ENCODE measurements at regions not wholly inside any gene's neighbourhood (a gene's known extent, or its start where the extent isn't known, plus 50 kb on each side); places are given as distances from the start of the nearest gene placed in this dataset.

DNA sequence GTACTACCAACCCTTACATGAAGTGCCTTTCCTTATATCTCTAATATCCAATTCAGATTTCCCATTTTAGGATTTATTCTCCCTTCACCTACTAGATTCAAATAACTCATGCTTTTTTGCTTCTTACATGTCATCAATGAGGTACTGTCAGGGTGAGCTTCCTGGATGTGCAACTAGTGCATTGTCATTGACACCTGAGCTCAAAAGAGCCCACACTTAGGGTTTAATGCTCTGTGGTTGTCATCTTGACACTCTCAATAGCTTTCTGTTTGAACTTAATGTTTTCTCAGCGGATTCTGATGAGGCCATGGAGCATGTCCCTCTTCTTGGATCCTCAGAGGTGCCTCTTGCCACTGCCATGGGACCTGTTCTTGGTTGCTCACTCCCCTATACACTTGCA is 1033.3 kb upstream of the EYS start:
- CTCF ChIA-PET: no interaction called here
- no peaks in the 10 kb centered on the region for H3K9me3 ChIP-seq
- no peak for TF ChIP-seq CHD4 (IDR thresholded peaks at IDR 0.05; ENCODE audit: borderline replicate concordance)
- TF ChIP-seq PHF8 (IDR thresholded peaks at IDR 0.05; ENCODE audit: borderline replicate concordance, low read depth): no peak
- no peak for TF ChIP-seq HOXA7 (CRISPR knock-in tag; IDR thresholded peaks at IDR 0.05)
- TF ChIP-seq, protein P1, sequence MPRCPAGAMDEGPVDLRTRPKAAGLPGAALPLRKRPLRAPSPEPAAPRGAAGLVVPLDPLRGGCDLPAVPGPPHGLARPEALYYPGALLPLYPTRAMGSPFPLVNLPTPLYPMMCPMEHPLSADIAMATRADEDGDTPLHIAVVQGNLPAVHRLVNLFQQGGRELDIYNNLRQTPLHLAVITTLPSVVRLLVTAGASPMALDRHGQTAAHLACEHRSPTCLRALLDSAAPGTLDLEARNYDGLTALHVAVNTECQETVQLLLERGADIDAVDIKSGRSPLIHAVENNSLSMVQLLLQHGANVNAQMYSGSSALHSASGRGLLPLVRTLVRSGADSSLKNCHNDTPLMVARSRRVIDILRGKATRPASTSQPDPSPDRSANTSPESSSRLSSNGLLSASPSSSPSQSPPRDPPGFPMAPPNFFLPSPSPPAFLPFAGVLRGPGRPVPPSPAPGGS (IDR thresholded peaks at IDR 0.05): no peak
- ATAC-seq (no peak), DNase-seq (ENCODE audit: low read depth in 1 of 2, low spot score in 1 of 2) (no peak), FAIRE-seq (no peak)
- POLR2A ChIA-PET: no interaction called here
- no peak overlapping the region for H3K4me2 ChIP-seq
- H3K4me1 ChIP-seq: no peaks in the 10 kb centered on the region
- H3K4me3 ChIP-seq: no peak overlapping the region
- no peak overlapping the region for H3K27ac ChIP-seq
- WGBS (ENCODE audit: missing lambda C conversion rate): 13% methylated on average over 1 of the region's 1 CpG

GRCh38 chr6:66735106-66735890 is 1028.3 kb upstream of the EYS start:
- POLR2A ChIA-PET: no interaction called here
- H3K4me3 ChIP-seq: no peak overlapping the region
- CTCF ChIA-PET: no interaction called here
- 21% methylated on average over 5 of the region's 5 CpGs for WGBS (ENCODE audit: missing lambda C conversion rate)
- no peak for FAIRE-seq
- no peaks in the 10 kb centered on the region for H3K9me3 ChIP-seq
- ATAC-seq: no peak
- TF ChIP-seq NFE2L2 (conservative IDR thresholded peaks at IDR 0.05; ENCODE audit: low read length) (no peak), JUN (IDR thresholded peaks at IDR 0.05) (no peak), TP53 (CRISPR knock-in tag; IDR thresholded peaks at IDR 0.05) (no peak), ATOH8 (CRISPR knock-in tag; IDR thresholded peaks at IDR 0.05; ENCODE audit: low read depth) (no peak), FOXS1 (CRISPR knock-in tag; IDR thresholded peaks at IDR 0.05) (no peak), CBX8 (IDR thresholded peaks at IDR 0.05) (no peak)
- H3K4me1 ChIP-seq: no peaks in the 10 kb centered on the region
- no peak overlapping the region for H3K4me2 ChIP-seq
- H3K27ac ChIP-seq: no peak overlapping the region
- no peak for DNase-seq (ENCODE audit: low read depth in 1 of 2, low spot score in 1 of 2)

GRCh38 chr6:66731310-66731709 is 1024.3 kb upstream of the EYS start:
- H3K4me2 ChIP-seq: no peak overlapping the region
- no peaks in the 10 kb centered on the region for H3K4me1 ChIP-seq
- no peak overlapping the region for H3K4me3 ChIP-seq
- CTCF ChIA-PET: no interaction called here
- no peak for ATAC-seq
- TF ChIP-seq, protein P2, sequence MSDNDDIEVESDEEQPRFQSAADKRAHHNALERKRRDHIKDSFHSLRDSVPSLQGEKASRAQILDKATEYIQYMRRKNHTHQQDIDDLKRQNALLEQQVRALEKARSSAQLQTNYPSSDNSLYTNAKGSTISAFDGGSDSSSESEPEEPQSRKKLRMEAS (IDR thresholded peaks at IDR 0.05): no peak
- no peak for TF ChIP-seq RAD21 (conservative IDR thresholded peaks at IDR 0.05 in 1 of 2, IDR thresholded peaks at IDR 0.05 in 1 of 2)
- TF ChIP-seq BHLHE40 (IDR thresholded peaks at IDR 0.05; ENCODE audit: low read depth, low read length): no peak
- TF ChIP-seq, protein P3, sequence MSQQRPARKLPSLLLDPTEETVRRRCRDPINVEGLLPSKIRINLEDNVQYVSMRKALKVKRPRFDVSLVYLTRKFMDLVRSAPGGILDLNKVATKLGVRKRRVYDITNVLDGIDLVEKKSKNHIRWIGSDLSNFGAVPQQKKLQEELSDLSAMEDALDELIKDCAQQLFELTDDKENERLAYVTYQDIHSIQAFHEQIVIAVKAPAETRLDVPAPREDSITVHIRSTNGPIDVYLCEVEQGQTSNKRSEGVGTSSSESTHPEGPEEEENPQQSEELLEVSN (IDR thresholded peaks at IDR 0.05; ENCODE audit: borderline replicate concordance, low read depth): no peak
- no peak for TF ChIP-seq RCOR1 (IDR thresholded peaks at IDR 0.05; ENCODE audit: low read depth, low read length)
- no peak for TF ChIP-seq FOSB (CRISPR knock-in tag; IDR thresholded peaks at IDR 0.05)
- TF ChIP-seq PBX3 (IDR thresholded peaks at IDR 0.05): no peak
- TF ChIP-seq HOXA7 (CRISPR knock-in tag; IDR thresholded peaks at IDR 0.05): no peak
- TF ChIP-seq TFCP2L1 (CRISPR knock-in tag; IDR thresholded peaks at IDR 0.05): no peak
- no peak for TF ChIP-seq CBX8 (IDR thresholded peaks at IDR 0.05)
- no peak for TF ChIP-seq CHD4 (IDR thresholded peaks at IDR 0.05; ENCODE audit: borderline replicate concordance)
- TF ChIP-seq CBX2 (IDR thresholded peaks at IDR 0.05; ENCODE audit: borderline replicate concordance, low read depth): no peak
- no peak for TF ChIP-seq JUNB (IDR thresholded peaks at IDR 0.05)
- TF ChIP-seq MYC (IDR thresholded peaks at IDR 0.05; ENCODE audit: borderline replicate concordance, low read length): no peak
- no peak for TF ChIP-seq CHD2 (IDR thresholded peaks at IDR 0.05; ENCODE audit: low read length, partially characterized antibody)
- no peak for TF ChIP-seq NPAS2 (CRISPR knock-in tag; IDR thresholded peaks at IDR 0.05; ENCODE audit: borderline replicate concordance)
- DNase-seq (ENCODE audit: low read depth in 1 of 2, low spot score in 1 of 2): no peak
- no peak for FAIRE-seq
- 27% methylated on average over 1 of the region's 1 CpG for WGBS (ENCODE audit: missing lambda C conversion rate)
- no peaks in the 10 kb centered on the region for H3K9me3 ChIP-seq
- POLR2A ChIA-PET: no interaction called here
- no peak overlapping the region for H3K27ac ChIP-seq

All from A549 (cell line).